ENCODE measurements at regions not wholly inside any gene's neighbourhood (a gene's known extent, or its start where the extent isn't known, plus 50 kb on each side); places are given as distances from the start of the nearest gene placed in this dataset.

GRCh38 chr13:31878955-31879354, 139.6 kb downstream of the RXFP2 start:
- H2AFZ ChIP-seq (ENCODE audit: control insufficient read depth, low read length) = no peak overlapping the region
- H3K27ac ChIP-seq (ENCODE audit: control insufficient read depth, insufficient read depth, low read length) = no peak overlapping the region
- TF ChIP-seq CTCF (optimal IDR thresholded peaks at IDR 0.05 in 1 of 3, IDR thresholded peaks at IDR 0.05 in 1 of 3, conservative IDR thresholded peaks at IDR 0.05 in 1 of 3; ENCODE audit: extremely low read depth in 1 of 3, insufficient read depth in 2 of 3, low read length in 3 of 3) (no peak), EZH2 (IDR thresholded peaks at IDR 0.05; ENCODE audit: low read length) (no peak)
- H4K20me1 ChIP-seq (ENCODE audit: control insufficient read depth, extremely low read depth, insufficient read depth, low read length) = no peaks in the 10 kb centered on the region
- H3K79me2 ChIP-seq (ENCODE audit: control insufficient read depth, insufficient read depth, low read length) = no peaks in the 10 kb centered on the region
- no peak for FAIRE-seq
- no peaks in the 10 kb centered on the region for H3K4me1 ChIP-seq (ENCODE audit: control insufficient read depth, extremely low read depth, insufficient read depth, low read length)
- H3K36me3 ChIP-seq (ENCODE audit: control insufficient read depth in 2 of 2, extremely low read depth in 1 of 2, insufficient read depth in 2 of 2, low read length in 2 of 2) = no peaks in the 10 kb centered on the region
- no peaks in the 10 kb centered on the region for H3K9me1 ChIP-seq (ENCODE audit: control insufficient read depth, extremely low read depth, insufficient read depth, low read length)
- H3K9me3 ChIP-seq (ENCODE audit: control insufficient read depth, low read depth, low read length) = no peaks in the 10 kb centered on the region
- dilution Hi-C loops (cut with MboI; ENCODE audit: extremely low pct_ligation_motif_present, low sequenced_read_pairs) = no loop called here
- no peak overlapping the region for H3K9ac ChIP-seq (ENCODE audit: control insufficient read depth, extremely low read depth, insufficient read depth, low read length)
- no peaks in the 10 kb centered on the region for H3K27me3 ChIP-seq (ENCODE audit: control insufficient read depth, extremely low read depth, insufficient read depth, low read length)
- DNase-seq (ENCODE audit: low read depth, low spot score) = no peak
- no peak overlapping the region for H3K4me2 ChIP-seq (ENCODE audit: control insufficient read depth, extremely low read depth, insufficient read depth, low read depth, low read length)
- no peak overlapping the region for H3K4me3 ChIP-seq (ENCODE audit: control insufficient read depth in 2 of 3, extremely low read depth in 1 of 3, insufficient read depth in 2 of 3, low read depth in 1 of 3, low read length in 3 of 3)

- no peaks in the 10 kb centered on the region for H4K20me1 ChIP-seq (ENCODE audit: control insufficient read depth, extremely low read depth, insufficient read depth, low read length)
- no peak overlapping the region for H3K9ac ChIP-seq (ENCODE audit: control insufficient read depth, extremely low read depth, insufficient read depth, low read length)
- no peak overlapping the region for H3K27ac ChIP-seq (ENCODE audit: control insufficient read depth, insufficient read depth, low read length)
- H3K4me2 ChIP-seq (ENCODE audit: control insufficient read depth, extremely low read depth, insufficient read depth, low read depth, low read length) = no peak overlapping the region
- no peaks in the 10 kb centered on the region for H3K79me2 ChIP-seq (ENCODE audit: control insufficient read depth, insufficient read depth, low read length)
- dilution Hi-C loops (cut with MboI; ENCODE audit: extremely low pct_ligation_motif_present, low sequenced_read_pairs) = no loop called here
- no peaks in the 10 kb centered on the region for H3K9me3 ChIP-seq (ENCODE audit: control insufficient read depth, low read depth, low read length)
- H3K27me3 ChIP-seq (ENCODE audit: control insufficient read depth, extremely low read depth, insufficient read depth, low read length) = no peaks in the 10 kb centered on the region
- FAIRE-seq (no peak), DNase-seq (ENCODE audit: low read depth, low spot score) (no peak)
- no peak overlapping the region for H2AFZ ChIP-seq (ENCODE audit: control insufficient read depth, low read length)
- H3K4me1 ChIP-seq (ENCODE audit: control insufficient read depth, extremely low read depth, insufficient read depth, low read length) = no peaks in the 10 kb centered on the region
- no peaks in the 10 kb centered on the region for H3K9me1 ChIP-seq (ENCODE audit: control insufficient read depth, extremely low read depth, insufficient read depth, low read length)
- no peak for TF ChIP-seq CTCF (optimal IDR thresholded peaks at IDR 0.05 in 1 of 3, IDR thresholded peaks at IDR 0.05 in 1 of 3, conservative IDR thresholded peaks at IDR 0.05 in 1 of 3; ENCODE audit: extremely low read depth in 1 of 3, insufficient read depth in 2 of 3, low read length in 3 of 3)
- no peak for TF ChIP-seq EZH2 (IDR thresholded peaks at IDR 0.05; ENCODE audit: low read length)
- H3K4me3 ChIP-seq (ENCODE audit: control insufficient read depth in 2 of 3, extremely low read depth in 1 of 3, insufficient read depth in 2 of 3, low read depth in 1 of 3, low read length in 3 of 3) = no peak overlapping the region
- no peaks in the 10 kb centered on the region for H3K36me3 ChIP-seq (ENCODE audit: control insufficient read depth in 2 of 2, extremely low read depth in 1 of 2, insufficient read depth in 2 of 2, low read length in 2 of 2)
These were observed 141.6 kb downstream of the RXFP2 start for GRCh38 chr13:31880851-31881494.
